ENCODE measurements at regions not wholly inside any gene's neighbourhood (a gene's known extent, or its start where the extent isn't known, plus 50 kb on each side); places are given as distances from the start of the nearest gene placed in this dataset.
A peak's percentile ranks its signal among the peaks of the same experiment; 100 is the strongest.
"Not testable (repeated sequence)": the region's sequence is repeated elsewhere in the genome, so short reads cannot be mapped to it uniquely, and the experiment has no call there.

DNA sequence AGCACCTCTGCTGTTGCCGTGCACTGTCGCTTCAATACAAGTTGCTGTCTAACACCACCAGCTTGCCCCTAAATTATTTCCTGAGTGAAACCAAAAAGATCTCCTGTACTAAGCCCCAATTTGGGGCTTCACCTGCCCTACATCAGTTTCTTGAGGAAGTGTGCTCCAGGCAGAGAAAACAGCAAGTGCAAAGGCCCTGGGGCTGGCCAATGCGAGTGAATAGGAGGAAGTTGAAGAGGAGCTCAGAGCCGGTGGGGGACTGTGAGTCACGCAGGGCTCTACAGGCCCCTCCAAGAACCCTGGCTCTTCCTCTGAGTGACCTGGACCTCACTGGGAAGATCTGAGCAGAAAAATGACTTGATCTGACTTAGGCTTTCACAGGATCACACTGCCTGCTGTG lies 117.2 kb downstream of the IPO8 start:
- no peak for DNase-seq

DNA sequence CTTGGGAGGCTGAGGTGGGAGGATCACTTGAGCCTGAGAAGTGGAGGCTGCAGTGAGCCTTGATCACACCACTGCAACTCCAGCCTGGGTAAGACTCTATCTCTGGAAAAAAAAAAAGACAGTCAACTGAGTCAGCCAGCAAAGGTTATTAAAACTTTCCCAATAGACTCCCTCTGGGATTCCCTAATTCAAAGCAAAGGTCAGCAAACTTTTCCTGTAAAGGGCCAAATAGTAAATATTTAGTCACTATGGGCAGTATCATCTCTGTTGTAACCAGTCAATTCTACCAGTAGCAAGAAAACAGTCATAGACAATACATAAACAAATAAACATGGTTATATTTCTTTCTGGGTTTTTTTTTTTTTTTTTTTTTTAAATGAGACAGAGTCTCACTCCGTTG lies 122.5 kb downstream of the IPO8 start:
- DNase-seq: no peak

DNA sequence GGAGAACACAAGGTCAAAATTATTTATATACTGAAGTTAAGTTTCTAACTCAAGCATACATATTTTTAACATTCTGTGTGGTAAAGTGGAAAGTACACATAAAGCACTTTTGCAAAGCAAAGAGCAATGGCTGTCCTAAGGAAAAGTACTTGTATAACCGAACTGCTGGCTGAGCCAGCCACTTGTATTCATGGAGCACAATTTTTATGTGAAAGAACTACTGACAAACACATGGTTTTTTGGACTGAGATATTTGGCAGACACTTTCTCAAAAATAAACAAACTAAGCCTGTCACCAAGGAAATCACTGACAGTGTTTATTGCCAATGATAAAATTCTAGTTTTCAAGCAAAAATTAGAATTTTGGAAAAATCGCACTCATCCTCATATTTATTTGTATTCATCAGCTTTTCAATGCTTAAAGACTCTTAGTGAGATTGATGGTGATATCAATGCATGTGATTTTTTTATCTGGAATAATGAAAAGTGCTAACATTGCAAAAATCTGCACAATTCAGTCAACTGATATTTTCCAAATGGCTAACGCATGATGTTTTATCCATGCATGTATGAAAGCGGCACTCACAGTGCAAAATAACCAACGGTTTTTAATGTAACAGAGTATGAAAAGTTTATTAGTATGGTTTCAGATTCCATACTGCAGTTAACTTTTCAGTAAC lies 125.3 kb downstream of the IPO8 start:
- DNase-seq: no peak

DNA sequence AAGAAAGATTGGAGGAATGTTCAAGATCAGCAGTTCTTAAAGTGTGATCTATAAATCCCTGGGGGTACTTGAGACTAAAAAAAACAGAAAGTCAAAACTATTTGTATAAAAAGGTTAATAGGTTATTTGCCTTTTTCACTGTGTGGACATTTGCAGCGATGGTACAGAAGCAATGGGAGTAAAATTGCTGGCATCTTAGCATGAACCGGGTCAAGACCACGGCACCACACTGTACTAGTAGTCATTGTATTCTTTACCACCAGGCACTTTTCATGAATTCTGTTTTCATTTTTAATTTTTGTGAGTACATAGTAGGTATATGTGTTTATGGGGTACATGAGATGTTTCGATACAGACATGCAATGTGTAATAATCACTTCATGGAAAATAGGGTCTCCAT lies 126.2 kb downstream of the IPO8 start:
- no peak for DNase-seq

DNA sequence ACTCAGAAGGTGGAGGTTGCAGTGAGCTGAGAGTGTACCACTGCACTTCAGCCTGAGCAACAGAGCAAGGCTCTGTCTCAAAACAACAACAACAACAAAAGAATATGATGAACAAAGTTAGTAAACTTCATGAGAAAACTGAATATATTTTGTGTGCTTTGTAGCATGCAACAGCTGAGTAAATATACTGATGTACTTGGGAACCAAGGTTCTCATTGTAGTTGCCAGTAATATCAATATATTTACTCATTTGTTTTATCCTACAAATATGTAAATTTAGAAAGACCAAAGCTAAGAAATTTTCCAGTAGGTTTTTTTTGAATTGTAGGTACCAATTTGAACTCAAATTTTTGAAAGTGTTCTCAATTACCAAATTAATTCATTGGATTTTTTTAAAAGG lies 127.2 kb downstream of the IPO8 start:
- DNase-seq: no peak

DNA sequence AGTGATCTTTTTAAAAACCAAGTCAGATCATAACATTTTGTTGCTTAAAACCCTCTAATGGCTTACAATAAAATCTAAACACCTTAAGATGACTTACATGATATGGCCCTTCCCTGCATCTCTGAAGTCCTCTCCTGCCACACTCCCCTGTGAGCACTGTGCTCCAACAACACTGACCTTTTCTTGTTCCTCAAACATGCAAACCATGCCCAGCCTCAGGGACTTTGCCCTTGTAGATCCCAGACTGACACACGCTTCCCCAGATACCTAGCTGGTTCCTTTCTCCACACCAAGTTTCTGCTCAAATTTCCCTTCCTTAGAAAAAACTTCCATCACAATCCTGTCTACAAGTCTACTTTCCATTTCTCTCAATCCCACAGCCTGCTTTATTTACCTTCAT lies 128.6 kb downstream of the IPO8 start:
- no peak for DNase-seq

DNA sequence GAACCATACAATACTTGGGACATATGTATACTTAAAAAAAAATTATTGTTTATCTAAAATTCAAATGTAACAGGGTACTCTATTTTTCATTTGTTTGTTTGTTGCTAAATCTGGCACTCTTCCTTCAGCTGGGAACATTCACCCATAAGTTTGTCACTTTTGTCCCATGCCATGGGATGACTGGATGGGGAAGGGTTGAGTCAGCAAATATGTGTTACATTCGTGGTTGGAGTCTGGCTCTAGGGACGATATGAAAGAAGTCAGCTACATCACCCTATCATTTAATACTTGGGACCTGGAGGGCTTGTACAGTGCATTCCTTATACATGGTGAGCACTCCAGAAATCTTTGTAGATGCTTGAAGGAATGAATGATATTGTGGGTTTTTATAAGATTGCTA lies 131.3 kb downstream of the IPO8 start:
- DNase-seq: no peak

DNA sequence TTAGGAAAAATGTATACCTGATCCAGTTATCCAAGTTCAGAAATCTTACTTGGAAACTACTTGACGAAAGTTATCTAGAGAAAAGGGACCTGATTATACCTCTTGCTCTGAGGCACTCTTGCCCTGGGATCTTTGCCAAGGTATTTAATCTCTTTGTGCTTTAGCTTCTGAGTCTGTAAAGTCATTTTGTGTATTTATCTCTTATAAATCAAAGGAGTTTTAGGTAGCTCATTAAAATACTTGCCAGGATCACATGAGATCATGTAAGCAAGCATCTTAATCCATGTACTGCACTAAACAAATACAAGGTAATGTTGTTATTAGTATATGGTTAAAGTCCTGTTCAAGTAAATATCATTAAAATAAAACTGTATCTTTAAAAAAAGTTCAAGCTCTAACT lies 147.5 kb downstream of the IPO8 start:
- DNase-seq: no peak

DNA sequence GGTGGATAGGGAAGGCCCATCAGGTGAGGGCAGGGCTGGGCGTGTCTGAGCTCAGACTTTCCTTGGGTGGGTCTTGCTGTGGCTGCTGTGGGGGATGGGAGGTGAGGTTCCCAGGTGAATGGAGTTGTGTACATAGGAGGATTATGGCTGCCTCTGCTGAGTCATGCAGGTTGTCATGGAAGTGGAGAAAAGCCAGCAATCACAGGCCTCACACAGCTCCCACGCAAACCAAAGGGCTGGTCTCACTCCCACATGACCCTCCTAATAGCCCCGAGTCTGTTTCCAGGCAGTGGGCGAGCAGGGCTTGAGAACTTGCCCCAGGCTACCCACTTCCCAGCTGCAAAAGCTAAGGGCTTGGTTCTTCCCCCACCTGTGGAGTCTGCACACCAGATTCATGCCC lies 149.5 kb downstream of the IPO8 start:
- DNase-seq: no peak

DNA sequence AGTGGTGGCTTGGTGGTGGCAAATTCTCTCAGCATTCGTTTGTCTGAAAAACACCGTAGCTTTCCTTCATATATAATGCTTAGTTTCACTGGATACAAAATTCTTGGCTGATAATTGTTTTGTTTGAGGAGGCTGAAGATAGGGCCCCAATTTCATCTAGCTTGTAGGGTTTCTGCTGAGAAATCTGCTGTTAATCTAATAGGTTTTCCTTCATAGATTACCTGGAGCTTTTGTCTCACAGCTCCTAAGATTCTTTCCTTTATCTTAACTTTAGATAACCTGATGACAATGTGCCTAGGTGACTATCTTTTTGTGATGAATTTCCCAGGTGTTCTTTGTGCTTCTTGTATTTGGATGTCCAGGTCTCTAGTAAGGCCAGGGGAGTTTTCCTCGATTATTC lies 151.0 kb downstream of the IPO8 start:
- DNase-seq: not testable (repeated sequence)

DNA sequence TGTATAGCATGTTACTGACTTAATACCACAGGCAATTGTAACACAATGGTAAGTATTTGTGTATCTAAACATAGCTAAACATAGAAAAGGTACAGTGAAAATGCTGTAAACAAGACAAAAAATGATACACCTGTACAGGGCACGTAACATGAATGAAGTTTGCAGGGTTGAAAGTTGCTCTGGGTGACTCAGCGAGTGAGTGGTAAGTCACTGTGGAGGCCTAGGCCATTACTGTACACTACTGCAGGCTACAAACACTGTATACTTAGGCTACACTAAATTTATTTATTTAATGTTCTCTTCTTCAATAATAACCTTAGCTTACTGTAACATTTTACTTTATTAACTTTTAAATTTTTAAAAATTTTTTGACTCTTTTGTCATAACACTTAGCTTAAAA lies 158.4 kb downstream of the IPO8 start:
- DNase-seq: no peak

DNA sequence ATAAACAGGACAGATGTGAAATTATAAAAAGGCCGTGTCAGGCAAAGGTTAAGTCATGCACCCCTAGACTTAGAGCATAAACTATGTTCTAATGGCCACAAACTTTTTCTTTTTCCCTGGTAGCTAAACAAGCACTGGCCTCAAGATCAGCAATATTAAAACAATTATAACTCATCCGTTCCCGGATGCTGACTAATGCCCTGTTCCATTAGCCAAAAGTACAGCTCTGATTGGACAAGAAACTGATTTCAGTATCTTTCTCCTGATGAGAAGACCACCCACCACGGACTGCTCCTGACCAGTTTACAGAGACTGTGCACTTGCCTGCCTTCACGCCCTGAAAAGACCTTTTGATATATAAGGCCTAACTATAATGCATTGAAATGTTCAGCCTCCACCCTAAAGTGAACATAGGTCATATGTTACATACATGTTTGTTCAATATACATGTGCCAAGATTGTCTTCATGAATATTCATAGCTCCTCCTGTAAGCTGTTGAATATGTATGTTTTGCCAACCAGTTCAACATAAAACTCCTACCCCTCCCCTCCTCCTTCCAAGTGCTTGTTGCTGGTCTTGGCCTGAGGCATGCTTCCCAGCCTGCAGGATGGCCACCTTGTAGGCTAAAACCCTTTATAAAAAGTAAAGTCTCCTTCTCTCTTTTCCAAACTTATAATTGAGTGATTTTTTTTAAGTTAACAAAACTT lies 162.0 kb downstream of the IPO8 start:
- DNase-seq: peak; percentile 1

DNA sequence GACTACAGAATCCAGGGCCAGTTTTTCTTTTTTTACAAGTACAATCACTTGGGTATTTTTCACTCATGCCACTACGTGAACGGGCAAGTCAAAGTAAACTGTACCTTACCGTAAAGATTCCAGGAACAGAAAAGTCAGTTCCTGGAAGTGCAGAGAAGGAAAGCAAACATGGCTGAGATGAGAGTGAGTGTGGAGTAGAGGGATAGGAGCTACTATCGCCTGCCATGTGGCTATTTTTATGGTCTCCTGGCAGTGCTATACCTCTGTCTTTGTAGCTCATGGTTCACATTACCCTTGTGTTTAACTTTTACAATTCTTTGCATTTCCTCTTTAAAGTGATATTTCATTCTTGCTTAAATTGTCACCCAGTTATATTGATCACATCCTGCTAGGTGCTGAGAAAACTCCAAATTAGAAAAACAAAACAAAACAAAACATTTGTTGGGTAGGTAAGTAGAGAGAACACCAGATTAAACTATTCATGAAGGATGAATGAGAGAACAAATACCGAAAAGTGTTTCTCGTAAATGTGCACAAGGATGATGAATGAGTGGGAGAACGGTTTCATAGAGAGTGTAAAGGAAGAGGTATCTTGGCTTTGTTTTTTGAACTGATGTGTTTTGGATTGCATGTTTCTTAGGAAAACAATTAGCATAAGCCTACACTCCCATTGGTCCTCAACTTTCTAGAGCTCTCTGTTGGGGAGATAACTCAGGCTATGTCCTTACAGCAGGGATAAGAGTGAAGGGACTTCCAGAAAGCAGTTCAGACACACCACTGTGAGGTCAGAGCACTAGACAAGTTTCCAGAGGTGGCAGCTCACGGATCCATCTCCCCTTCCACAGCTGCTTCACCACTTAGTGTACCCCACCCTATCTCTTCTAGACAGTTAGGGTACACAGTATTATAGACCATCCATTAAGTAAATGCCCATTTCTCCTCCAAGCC lies 163.7 kb downstream of the IPO8 start:
- DNase-seq: no peak

DNA sequence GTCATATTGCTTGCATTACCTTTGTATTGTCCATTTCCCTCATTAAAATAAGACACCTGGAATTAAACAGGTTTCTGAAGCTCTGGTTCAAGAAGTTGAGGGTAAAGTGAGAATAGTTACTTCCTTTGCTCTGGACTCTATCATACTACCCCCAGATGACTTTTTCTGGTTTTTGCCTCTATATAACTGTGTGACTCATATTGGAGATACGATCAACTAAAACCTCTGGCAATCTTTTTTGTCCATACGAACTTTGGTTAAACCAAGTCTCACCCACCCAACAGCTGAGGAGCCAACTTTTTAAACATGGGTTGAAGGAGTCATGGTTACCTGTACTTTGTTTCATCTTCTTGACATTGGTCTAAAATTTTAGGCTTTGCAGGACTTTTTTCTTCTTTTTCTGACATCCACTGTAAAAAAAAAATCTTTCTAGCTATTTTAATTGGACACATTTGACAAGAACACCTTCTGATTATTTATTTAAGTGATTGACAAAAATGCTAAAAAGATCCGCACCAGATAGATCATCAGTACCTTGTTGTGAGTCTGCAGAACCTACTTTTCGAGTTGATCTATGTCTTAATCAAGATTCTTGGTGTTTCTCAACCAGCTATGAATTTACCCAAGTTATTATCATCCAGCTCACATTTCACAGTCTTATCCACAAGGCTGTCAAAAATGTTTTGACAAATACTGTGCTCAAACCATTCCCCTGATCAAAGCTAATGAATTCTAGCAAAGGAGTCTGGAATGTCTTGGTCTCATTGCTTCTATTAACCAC lies 166.0 kb downstream of the IPO8 start:
- no peak for DNase-seq

DNA sequence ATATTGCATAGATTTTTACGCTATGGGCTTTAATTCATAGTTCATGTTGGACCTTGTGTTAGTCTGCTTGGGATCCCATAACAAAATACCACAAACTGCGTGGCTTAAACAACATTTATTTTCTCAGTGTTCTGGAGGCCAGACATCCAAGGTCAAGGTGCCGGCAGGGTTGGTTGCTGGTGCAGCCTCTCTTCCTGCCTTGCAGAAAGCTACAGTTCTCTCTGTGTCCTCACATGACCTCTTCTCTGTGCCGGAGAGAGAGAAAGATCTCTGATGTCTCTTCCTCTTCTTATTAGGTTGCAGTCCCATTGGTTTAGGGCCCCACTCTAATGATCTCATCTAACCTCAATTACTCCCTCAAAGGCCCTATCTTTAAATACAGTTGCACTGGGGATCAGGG lies 170.5 kb downstream of the IPO8 start:
- DNase-seq: no peak

DNA sequence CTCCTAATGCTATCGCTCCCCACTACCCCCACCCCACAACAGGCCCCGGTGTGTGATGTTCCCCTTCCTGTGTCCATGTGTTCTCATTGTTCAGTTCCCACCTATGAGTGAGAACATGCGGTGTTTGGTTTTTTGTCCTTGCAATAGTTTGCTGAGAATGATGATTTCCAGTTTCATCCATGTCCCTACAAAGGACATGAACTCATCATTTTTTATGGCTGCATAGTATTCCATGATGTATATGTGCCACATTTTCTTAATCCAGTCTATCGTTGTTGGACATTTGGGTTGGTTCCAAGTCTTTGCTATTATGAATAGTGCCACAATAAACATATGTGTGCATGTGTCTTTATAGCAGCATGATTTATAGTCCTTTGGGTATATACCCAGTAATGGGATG lies 175.4 kb downstream of the IPO8 start:
- not testable (repeated sequence) for DNase-seq

DNA sequence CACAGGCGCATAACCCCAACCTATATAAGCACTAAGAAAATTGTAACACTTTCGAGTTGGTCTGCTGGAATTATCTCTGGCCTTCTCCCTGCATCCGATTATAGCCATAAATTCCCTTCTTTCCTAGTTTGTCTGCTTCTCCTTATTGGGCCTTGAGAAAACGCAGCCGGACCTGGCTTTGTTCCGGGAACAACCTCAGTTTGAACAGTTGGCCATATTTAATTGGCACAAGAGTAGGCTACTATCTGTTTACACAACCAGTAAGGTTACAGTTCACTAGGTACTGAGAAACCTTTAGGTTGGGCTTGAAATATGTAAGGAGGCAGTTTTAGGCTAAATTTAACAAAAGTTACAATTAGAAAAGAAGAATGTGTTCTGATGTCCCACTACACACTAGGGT lies 176.1 kb downstream of the IPO8 start:
- no peak for DNase-seq

DNA sequence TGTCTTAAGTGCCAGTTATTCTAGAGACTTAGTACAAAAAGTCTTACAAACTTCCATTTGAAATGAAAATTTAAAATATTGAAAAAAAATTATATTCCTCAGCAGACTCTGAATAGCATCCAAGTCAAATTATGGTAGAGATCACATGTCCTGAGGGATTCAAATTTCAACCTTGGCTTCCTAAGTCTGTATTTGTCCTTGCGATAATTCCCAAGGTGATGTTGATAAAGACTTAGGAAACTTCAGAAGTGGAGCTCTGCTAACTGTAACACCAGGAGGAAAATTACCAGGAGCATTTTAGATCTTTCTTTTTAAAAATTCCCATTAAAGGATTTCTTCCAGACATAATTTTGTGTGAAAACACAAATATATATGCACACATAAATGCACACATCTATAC lies 178.3 kb downstream of the IPO8 start:
- no peak for DNase-seq

DNA sequence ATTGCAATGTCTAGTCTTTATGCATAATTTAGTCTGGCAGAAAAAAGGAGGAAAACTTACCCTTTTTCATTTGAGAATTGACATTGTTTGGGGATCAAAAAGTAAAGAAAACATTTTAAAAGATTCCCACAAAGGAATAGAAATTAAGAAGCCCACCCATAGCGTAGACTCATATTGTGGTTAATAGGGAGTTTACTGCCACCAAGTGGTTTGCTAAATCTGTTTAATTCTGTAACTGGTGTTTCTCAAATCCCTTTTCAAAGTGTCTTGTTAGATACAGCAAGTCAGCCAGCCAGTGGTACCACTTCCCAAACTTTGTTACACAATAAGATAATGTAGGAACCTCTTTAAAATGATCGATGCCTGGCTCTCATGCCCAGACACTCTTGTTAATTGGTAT lies 180.3 kb downstream of the IPO8 start:
- peak; percentile 8 for DNase-seq

DNA sequence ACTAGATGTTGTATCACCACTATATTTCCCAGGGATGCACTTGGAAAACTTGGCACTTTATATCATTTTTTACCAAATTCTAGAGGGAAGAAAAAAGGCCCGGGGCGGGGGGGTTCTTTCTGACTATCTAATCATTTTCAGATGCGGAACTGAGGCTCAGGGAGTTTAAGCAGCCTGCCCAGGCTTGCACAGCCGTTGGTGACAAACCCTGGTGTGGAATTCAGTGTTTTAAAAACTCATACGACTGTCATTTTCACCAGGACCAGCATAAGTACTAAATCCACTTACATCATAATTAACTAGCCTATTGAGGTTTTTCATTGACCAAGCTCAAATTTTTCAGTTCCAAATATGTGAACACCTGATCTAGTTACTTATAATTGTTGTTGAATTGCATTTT lies 181.0 kb downstream of the IPO8 start:
- no peak for DNase-seq

DNA sequence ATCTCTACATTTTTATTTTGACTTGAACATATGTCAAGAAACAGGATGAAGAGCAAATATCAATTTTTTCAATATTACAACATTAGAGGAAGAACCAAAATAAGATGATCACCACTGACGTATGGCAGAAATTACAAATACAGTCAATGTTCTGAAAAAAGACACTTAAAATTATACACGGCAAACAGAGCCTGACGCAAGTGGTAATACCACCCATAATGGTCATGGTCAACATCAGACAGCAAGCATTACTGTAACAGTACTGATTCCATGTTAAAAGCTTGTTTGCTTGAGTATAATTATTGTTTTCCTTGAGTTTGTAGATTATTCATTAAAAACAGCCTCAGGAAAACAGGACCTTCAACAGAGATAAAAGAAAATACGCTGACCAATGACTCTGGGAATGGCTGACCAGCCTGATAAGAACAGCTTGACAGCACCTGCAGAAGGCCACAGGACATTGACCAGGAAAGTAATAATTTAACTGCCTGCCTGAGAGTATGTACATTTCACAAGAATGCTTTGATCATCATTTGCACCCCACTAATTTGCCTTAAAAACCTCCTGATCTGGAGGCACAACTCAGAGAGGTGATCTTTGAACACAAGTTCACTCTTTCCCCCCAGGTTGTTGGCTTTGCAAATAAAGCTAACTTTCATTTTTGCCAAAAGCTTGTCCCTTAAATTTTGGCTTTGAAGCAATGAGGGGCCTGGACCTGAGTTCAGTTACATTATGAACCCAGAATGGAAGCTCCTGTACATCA lies 187.3 kb downstream of the IPO8 start:
- no peak for DNase-seq

DNA sequence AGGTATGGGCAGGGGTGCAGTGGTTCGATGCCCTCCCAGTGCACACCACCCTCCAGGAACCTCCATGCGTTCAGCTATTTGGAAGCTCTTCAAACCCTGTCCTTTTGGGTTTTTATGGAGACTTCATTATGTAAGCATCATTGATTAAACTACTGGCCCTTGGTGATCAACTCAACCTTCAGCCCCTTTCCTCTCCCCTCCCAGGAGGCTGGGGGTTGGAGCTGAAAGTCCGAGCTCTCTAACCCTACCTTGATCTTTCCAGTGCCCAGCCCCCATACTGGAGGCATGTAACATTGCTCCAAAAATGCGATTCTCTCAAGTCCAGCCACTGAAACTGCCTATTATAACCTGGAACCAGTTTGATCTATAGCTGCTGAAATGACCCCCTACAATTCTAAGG lies 188.1 kb downstream of the IPO8 start:
- no peak for DNase-seq

Data from fibroblast of upper back skin (primary cell).